ENCODE measurements at regions not wholly inside any gene's neighbourhood (a gene's known extent, or its start where the extent isn't known, plus 50 kb on each side); places are given as distances from the start of the nearest gene placed in this dataset.

- no peak for DNase-seq (ENCODE audit: low read depth)
Measured at GRCh38 chr7:46539892-46540483, 618.9 kb upstream of the IGFBP3 start.

- DNase-seq (ENCODE audit: low read depth), result no peak
Measured at GRCh38 chr7:46537191-46537905, 616.3 kb upstream of the IGFBP3 start.

GRCh38 chr7:46534664-46535588, 613.9 kb upstream of the IGFBP3 start:
- peak; percentile 68 for DNase-seq (ENCODE audit: low read depth)

- DNase-seq (ENCODE audit: low read depth), result no peak
Measured at GRCh38 chr7:46533946-46534345, 612.9 kb upstream of the IGFBP3 start.

GRCh38 chr7:46532571-46532970, 611.5 kb upstream of the IGFBP3 start:
- DNase-seq (ENCODE audit: low read depth), result no peak

GRCh38 chr7:46530081-46530750, 609.1 kb upstream of the IGFBP3 start:
- DNase-seq (ENCODE audit: low read depth), result no peak

GRCh38 chr7:46527360-46527759, 606.3 kb upstream of the IGFBP3 start:
- DNase-seq (ENCODE audit: low read depth), result no peak

- DNase-seq (ENCODE audit: low read depth), result no peak
Measured at GRCh38 chr7:46525876-46526275, 604.8 kb upstream of the IGFBP3 start.

- no peak for DNase-seq (ENCODE audit: low read depth)
Measured at GRCh38 chr7:46524350-46524749, 603.3 kb upstream of the IGFBP3 start.

GRCh38 chr7:46522354-46522906, 601.4 kb upstream of the IGFBP3 start:
- DNase-seq (ENCODE audit: low read depth), result no peak

- no peak for DNase-seq (ENCODE audit: low read depth)
Measured at GRCh38 chr7:46518713-46519112, 597.6 kb upstream of the IGFBP3 start.

- DNase-seq (ENCODE audit: low read depth), result no peak
Measured at GRCh38 chr7:46515844-46516590, 594.9 kb upstream of the IGFBP3 start.

- no peak for DNase-seq (ENCODE audit: low read depth)
Measured at GRCh38 chr7:46513447-46513848, 592.4 kb upstream of the IGFBP3 start.

- DNase-seq (ENCODE audit: low read depth), result no peak
Measured at GRCh38 chr7:46512891-46513413, 591.9 kb upstream of the IGFBP3 start.

GRCh38 chr7:46511442-46512215, 590.6 kb upstream of the IGFBP3 start:
- no peak for DNase-seq (ENCODE audit: low read depth)

- DNase-seq (ENCODE audit: low read depth), result no peak
Measured at GRCh38 chr7:46508583-46508982, 587.5 kb upstream of the IGFBP3 start.

GRCh38 chr7:46507560-46507959, 586.5 kb upstream of the IGFBP3 start:
- no peak for DNase-seq (ENCODE audit: low read depth)

- no peak for DNase-seq (ENCODE audit: low read depth)
Measured at GRCh38 chr7:46494441-46494840, 573.4 kb upstream of the IGFBP3 start.

- peak; percentile 71 for DNase-seq (ENCODE audit: low read depth)
Measured at GRCh38 chr7:46494028-46494427, 573.0 kb upstream of the IGFBP3 start.

GRCh38 chr7:46493196-46493595, 572.1 kb upstream of the IGFBP3 start:
- no peak for DNase-seq (ENCODE audit: low read depth)
